ENCODE measurements at regions not wholly inside any gene's neighbourhood (a gene's known extent, or its start where the extent isn't known, plus 50 kb on each side); places are given as distances from the start of the nearest gene placed in this dataset.
"Not testable (repeated sequence)": the region's sequence is repeated elsewhere in the genome, so short reads cannot be mapped to it uniquely, and the experiment has no call there.

- not testable (repeated sequence) for DNase-seq
Measured at GRCh38 chr1:121117622-121118479, 66.3 kb downstream of the FAM72B start.
